Tibial nerve (tissue), 4 donors: ENCODE measurements at regions not wholly inside any gene's neighbourhood (a gene's known extent, or its start where the extent isn't known, plus 50 kb on each side); places are given as distances from the start of the nearest gene placed in this dataset.

Experiments used
- DNase-seq, 2 donors: peaks; one replicate each; pipeline ENCODE4 v3.0.0-alpha.2; 2019; ENCODE audit warnings: low spot score in 2 of 2
- H3K27ac ChIP-seq, 4 donors: fragments of 200-600 bp; sonication (generic) in 3 of 4; one replicate each; pipeline ENCODE4 v1.5.1; 2017 to 2019; ENCODE audit warnings: mild to moderate bottlenecking in 1 of 4
- H3K27me3 ChIP-seq, 2 donors: fragments of 200-600 bp; sonication (generic) in 1 of 2; one replicate each; pipeline versions ENCODE4 v1.5.1 to v1.6.0; 2017 to 2019
- H3K36me3 ChIP-seq, 3 donors: fragments of 200-600 bp; sonication (generic); one replicate each; pipeline ENCODE4 v1.5.1; 2018 to 2019
- H3K4me1 ChIP-seq, 4 donors: fragments of 200-600 bp; sonication (generic) in 3 of 4; one replicate each; pipeline ENCODE4 v1.5.1; 2017 to 2019
- H3K4me3 ChIP-seq, 4 donors: fragments of 200-600 bp; sonication (generic) in 3 of 4; one replicate each; pipeline ENCODE4 v1.5.1; 2017 to 2019; ENCODE audit warnings: mild to moderate bottlenecking in 1 of 4, moderate library complexity in 1 of 4
- H3K9me3 ChIP-seq, 4 donors: fragments of 200-600 bp; sonication (generic) in 3 of 4; one replicate each; pipeline ENCODE4 v1.5.1; 2017 to 2019
- CTCF ChIP-seq, 5 experiments: fragments of 200-600 bp in 3 of 5; fragments of 450-650 bp in 2 of 5; sonication (generic) in 3 of 5; IDR thresholded peaks; one replicate each; pipeline ENCODE4 v1.5.1; 2016 to 2019; ENCODE audit warnings: antibody characterized with exemption in 5 of 5, mild to moderate bottlenecking in 3 of 5, moderate library complexity in 2 of 5
- EP300 ChIP-seq, 2 donors: sonication (generic); formaldehyde crosslinking; IDR thresholded peaks; one replicate each; pipeline ENCODE4 v1.6.1; 2017; ENCODE audit warnings: antibody characterized with exemption in 2 of 2, mild to moderate bottlenecking in 1 of 2
- POLR2A ChIP-seq, 2 donors: fragments of 450-650 bp; IDR thresholded peaks; one replicate each; pipeline ENCODE4 v1.6.1; 2017; ENCODE audit warnings: antibody characterized with exemption in 2 of 2, mild to moderate bottlenecking in 2 of 2, moderate library complexity in 2 of 2
- whole genome bisulfite sequencing, 2 donors: methylation state at CpG; one replicate each; pipeline ENCODE4 v1.1.5; 2018; 5-methylcytosine and 5-hydroxymethylcytosine counted together

- DNase-seq = no peak
- Histone ChIP-seq H3K27me3 (peaks cover 0 to 27% of the 10 kb centered on the region in 2 donors), H3K9me3 (no peaks in the 10 kb centered on the region), H3K27ac (no peak overlapping the region), H3K4me3 (no peak overlapping the region), H3K4me1 (peaks cover 0 to 22% (median 0%) of the 10 kb centered on the region in 4 donors), H3K36me3 (no peaks in the 10 kb centered on the region)
- TF ChIP-seq CTCF (IDR thresholded peaks at IDR 0.05) (no peak), POLR2A (IDR thresholded peaks at IDR 0.05) (no peak), EP300 (IDR thresholded peaks at IDR 0.05) (no peak)
- WGBS, 2 donors = 79 to 81% methylated on average over 5 of the region's 5 CpGs
Observed at GRCh38 chr3:24832891-24833290, 338.2 kb upstream of the THRB start.

DNA sequence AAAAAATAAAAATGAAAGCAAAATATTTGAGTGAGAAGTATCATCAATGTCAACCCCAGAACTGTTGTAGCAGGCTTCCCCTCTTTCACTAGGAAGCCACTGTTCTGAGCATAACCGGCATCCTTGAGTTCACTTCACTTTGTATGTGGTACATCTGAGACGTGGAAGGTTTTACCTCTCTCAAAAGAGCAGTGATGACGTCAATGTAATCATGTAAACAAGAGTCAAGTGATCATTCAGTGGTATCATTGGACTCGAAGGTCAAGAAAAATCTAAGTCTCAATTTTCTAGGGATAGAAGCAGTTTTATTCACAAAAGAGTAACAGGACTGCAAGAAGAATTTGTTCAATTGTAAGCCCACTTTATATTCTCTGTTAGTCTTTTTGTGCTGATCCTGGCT lies 339.8 kb upstream of the THRB start:
- Histone ChIP-seq H3K27me3 (peaks cover 0 to 20% of the 10 kb centered on the region in 2 donors), H3K27ac (no peak overlapping the region), H3K4me1 (peaks cover 0 to 14% (median 0%) of the 10 kb centered on the region in 4 donors), H3K4me3 (no peak overlapping the region), H3K36me3 (no peaks in the 10 kb centered on the region), H3K9me3 (no peaks in the 10 kb centered on the region)
- 71 to 73% methylated on average over 4 of the region's 4 CpGs for WGBS, 2 donors
- DNase-seq = no peak
- TF ChIP-seq EP300 (IDR thresholded peaks at IDR 0.05) (no peak), CTCF (IDR thresholded peaks at IDR 0.05) (no peak), POLR2A (IDR thresholded peaks at IDR 0.05) (no peak)

GRCh38 chr3:24835510-24835909 lies 340.9 kb upstream of the THRB start:
- Histone ChIP-seq H3K27me3 (peaks cover 0 to 9% of the 10 kb centered on the region in 2 donors), H3K9me3 (no peaks in the 10 kb centered on the region), H3K36me3 (no peaks in the 10 kb centered on the region), H3K4me3 (no peak overlapping the region), H3K4me1 (peaks cover 0 to 3% (median 0%) of the 10 kb centered on the region in 4 donors), H3K27ac (no peak overlapping the region)
- TF ChIP-seq POLR2A (IDR thresholded peaks at IDR 0.05) = no peak
- no peak for TF ChIP-seq CTCF (IDR thresholded peaks at IDR 0.05)
- no peak for TF ChIP-seq EP300 (IDR thresholded peaks at IDR 0.05)
- 88 to 93% methylated on average over 4 of the region's 4 CpGs for WGBS, 2 donors
- no peak for DNase-seq

DNA sequence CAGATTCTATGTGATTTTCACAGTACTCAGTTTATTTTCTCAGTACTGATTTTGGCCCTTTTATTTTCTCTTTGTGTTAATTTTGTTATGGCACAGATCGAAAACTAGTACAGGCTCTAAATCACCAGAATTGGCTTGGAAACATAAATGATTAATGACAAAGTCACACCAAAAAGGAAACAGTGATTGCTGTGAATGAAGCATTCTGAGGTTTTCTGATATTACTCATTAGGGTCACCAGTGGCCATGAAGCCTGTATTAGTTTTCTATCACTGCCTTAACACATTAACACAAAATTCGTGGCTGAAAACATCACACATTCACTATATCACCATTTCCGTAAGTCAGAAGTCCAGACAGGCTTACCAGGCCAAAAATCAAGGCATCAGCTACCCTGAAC lies 343.0 kb upstream of the THRB start:
- Histone ChIP-seq H3K36me3 (no peaks in the 10 kb centered on the region), H3K27me3 (no peaks in the 10 kb centered on the region), H3K4me3 (no peak overlapping the region), H3K9me3 (no peaks in the 10 kb centered on the region), H3K4me1 (no peaks in the 10 kb centered on the region), H3K27ac (no peak overlapping the region)
- DNase-seq = no peak
- 79 to 80% methylated on average over 3 of the region's 3 CpGs for WGBS, 2 donors
- TF ChIP-seq EP300 (IDR thresholded peaks at IDR 0.05) (no peak), CTCF (IDR thresholded peaks at IDR 0.05) (no peak), POLR2A (IDR thresholded peaks at IDR 0.05) (no peak)

- Histone ChIP-seq H3K9me3 (no peaks in the 10 kb centered on the region), H3K4me1 (no peaks in the 10 kb centered on the region), H3K27ac (no peak overlapping the region), H3K27me3 (no peaks in the 10 kb centered on the region), H3K36me3 (no peaks in the 10 kb centered on the region), H3K4me3 (no peak overlapping the region)
- TF ChIP-seq CTCF (IDR thresholded peaks at IDR 0.05) = no peak
- no peak for TF ChIP-seq EP300 (IDR thresholded peaks at IDR 0.05)
- TF ChIP-seq POLR2A (IDR thresholded peaks at IDR 0.05) = no peak
- no peak for DNase-seq
Observed at GRCh38 chr3:24838533-24838932, 343.9 kb upstream of the THRB start.
